Memory B cell (primary cell): ENCODE measurements at regions not wholly inside any gene's neighbourhood (a gene's known extent, or its start where the extent isn't known, plus 50 kb on each side); places are given as distances from the start of the nearest gene placed in this dataset.

Source experiments
- ATAC-seq: fragments of 150-1000 bp; cut with Tn5 transposase; 2 replicates; pipeline ENCODE4 v1.10.0; 2021; ENCODE audit warnings: low read depth, mild to moderate bottlenecking, moderate library complexity
- DNase-seq, 2 donors: peaks; one replicate each; pipeline ENCODE4 v3.0.0; 2022; ENCODE audit warnings: low spot score in 2 of 2
- H3K27ac Mint-ChIP-seq: one replicate; pipeline ENCODE4 v1.8.0; 2022; ENCODE audit warnings: mild to moderate bottlenecking, moderate library complexity, mixed read lengths
- H3K27me3 Mint-ChIP-seq: one replicate; pipeline ENCODE4 v1.8.0; 2022; ENCODE audit warnings: mixed read lengths
- H3K36me3 Mint-ChIP-seq: one replicate; pipeline ENCODE4 v1.8.0; 2022; ENCODE audit warnings: mild to moderate bottlenecking, mixed read lengths
- H3K4me1 Mint-ChIP-seq: one replicate; pipeline ENCODE4 v1.8.0; 2022; ENCODE audit warnings: mixed read lengths
- H3K4me3 Mint-ChIP-seq: one replicate; pipeline ENCODE4 v1.8.0; 2022; ENCODE audit warnings: mild to moderate bottlenecking, moderate library complexity, mixed read lengths
- H3K9me3 Mint-ChIP-seq: one replicate; pipeline ENCODE4 v1.8.0; 2022; ENCODE audit warnings: mixed read lengths

DNA sequence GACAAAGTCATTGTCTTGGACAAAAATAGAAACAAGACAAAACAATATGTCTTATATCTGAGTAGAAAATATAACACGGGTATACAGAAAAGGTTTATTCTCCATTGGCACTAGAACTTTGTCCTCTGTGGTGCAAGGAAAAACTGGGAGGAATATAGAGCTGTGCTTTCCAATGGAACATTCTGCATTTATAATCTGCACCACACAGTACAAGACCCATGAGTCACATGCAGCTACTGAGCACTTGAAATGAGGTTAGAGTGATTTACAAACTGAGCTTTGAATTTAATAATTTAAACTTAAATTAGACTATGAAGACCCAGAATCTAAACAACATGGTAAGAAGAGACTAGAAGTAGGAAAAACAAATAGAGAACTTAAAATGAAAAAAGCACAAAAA is 86.1 kb downstream of the RAP2A start:
- Mint-ChIP-seq H3K27ac (no peak overlapping the region), H3K27me3 (peaks cover 6% of the 10 kb centered on the region), H3K4me1 (no peaks in the 10 kb centered on the region), H3K9me3 (peaks cover 2% of the 10 kb centered on the region), H3K4me3 (no peak overlapping the region), H3K36me3 (no peaks in the 10 kb centered on the region)
- DNase-seq (no peak), ATAC-seq (no peak)

DNA sequence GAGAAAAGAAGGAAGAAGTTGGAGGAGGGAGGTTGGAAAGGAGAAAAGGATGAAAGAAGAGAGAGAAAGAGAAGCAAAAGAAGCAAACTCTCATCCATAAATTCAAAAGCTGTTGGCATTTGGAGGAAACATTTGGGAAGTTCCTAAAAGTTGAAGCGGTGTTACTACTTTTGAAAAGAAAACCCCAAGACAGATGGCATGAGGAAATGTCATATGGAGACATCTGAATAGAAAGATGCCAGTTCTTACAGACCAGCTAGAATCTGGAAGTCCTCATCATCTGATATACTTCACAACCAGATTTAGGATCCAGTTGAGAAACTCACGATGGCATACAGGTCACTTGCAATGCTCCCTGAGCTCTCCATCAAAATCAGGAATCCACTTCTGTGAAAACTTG is 86.9 kb downstream of the RAP2A start:
- no peak overlapping the region for H3K4me3 Mint-ChIP-seq
- H3K36me3 Mint-ChIP-seq = no peaks in the 10 kb centered on the region
- H3K27me3 Mint-ChIP-seq = peaks cover 4% of the 10 kb centered on the region
- H3K27ac Mint-ChIP-seq = no peak overlapping the region
- peaks cover 2% of the 10 kb centered on the region for H3K9me3 Mint-ChIP-seq
- DNase-seq = no peak
- ATAC-seq = no peak
- no peaks in the 10 kb centered on the region for H3K4me1 Mint-ChIP-seq

DNA sequence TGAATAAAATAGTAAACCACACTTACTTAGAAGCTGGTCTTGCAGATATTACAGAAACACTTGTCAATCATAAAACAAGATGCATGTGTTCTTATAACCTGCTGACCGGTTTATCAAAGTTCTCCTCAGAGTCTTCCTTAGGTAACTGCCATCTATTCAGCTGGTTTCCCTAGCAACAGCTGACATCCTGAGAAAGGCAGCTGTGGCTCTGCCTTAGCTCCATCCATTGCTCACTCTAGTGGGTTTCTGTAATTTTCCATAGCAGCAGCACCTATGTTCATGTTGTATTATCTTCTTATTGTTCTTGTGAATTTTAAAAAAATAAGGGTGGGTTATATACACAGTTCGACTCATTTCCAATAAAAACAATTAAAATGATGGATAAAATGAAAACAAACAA is 87.8 kb downstream of the RAP2A start:
- no peak for DNase-seq
- Mint-ChIP-seq H3K27ac (no peak overlapping the region), H3K9me3 (peaks cover 2% of the 10 kb centered on the region), H3K4me1 (no peaks in the 10 kb centered on the region), H3K36me3 (no peaks in the 10 kb centered on the region), H3K27me3 (peaks cover 4% of the 10 kb centered on the region), H3K4me3 (no peak overlapping the region)
- no peak for ATAC-seq

DNA sequence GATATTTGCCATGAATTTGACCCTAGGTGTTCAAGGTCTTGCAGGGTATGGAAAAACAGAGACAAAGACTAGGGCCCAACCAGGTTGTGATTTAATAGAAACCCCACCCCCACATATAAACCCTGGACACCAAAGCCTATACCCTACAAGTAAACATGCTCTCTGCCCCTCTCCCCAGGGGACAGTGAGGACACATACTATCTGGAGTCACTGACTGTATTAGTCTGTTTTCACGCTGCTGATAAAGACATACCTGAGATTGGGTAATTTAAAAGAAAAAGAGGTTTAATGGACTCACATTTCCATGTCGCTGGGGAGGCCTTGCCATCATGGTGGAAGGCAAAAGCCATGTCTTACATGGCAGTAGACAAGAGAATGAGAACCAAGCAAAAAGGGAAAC is 88.3 kb downstream of the RAP2A start:
- H3K36me3 Mint-ChIP-seq = no peaks in the 10 kb centered on the region
- DNase-seq (no peak), ATAC-seq (no peak)
- peaks cover 2% of the 10 kb centered on the region for H3K9me3 Mint-ChIP-seq
- H3K27me3 Mint-ChIP-seq = peaks cover 4% of the 10 kb centered on the region
- H3K4me3 Mint-ChIP-seq = no peak overlapping the region
- H3K27ac Mint-ChIP-seq = no peak overlapping the region
- no peaks in the 10 kb centered on the region for H3K4me1 Mint-ChIP-seq

DNA sequence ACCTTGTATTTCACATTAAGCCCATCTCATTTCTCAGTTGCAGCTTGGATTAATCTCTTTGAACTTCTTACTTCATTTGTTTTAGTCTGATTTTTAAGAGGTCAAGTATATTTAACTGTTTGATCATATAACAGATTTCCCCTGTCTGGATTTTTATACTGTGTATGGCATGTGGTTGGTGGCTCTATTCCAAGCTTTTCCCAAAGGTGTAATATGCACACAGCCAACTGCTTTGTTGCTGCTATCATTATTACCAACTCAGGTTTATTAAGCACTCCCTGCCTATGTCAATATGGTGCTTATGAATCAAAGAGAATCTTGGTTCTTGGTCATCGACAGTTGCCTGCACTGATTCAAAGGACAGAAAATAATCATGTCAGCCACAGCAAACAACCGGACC is 92.6 kb downstream of the RAP2A start:
- Mint-ChIP-seq H3K36me3 (no peaks in the 10 kb centered on the region), H3K27ac (no peak overlapping the region), H3K4me3 (no peak overlapping the region), H3K27me3 (peaks cover 2% of the 10 kb centered on the region), H3K4me1 (no peaks in the 10 kb centered on the region), H3K9me3 (peaks cover 1% of the 10 kb centered on the region)
- ATAC-seq = no peak
- DNase-seq = no peak

DNA sequence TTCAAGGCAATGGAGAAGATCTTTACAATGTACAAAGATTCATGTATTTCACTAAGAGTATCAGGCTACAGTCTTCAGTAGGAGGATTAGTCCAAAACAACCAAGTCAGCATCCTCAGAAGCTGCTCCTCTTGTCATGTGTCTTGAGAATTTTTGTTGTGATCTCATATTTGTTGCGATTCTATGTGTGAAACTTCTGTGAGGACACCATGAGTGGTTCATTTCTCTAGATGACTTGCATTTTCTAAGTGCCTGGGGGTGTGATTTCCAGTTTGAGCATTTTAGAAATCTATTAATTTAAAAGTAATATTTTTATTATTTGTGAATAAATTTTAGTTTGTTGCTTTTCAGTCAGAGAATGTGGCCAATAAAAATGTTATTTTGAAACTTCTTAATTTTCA is 94.5 kb downstream of the RAP2A start:
- no peak for ATAC-seq
- peaks cover 2% of the 10 kb centered on the region for H3K27me3 Mint-ChIP-seq
- no peak overlapping the region for H3K4me3 Mint-ChIP-seq
- no peaks in the 10 kb centered on the region for H3K36me3 Mint-ChIP-seq
- peaks cover 1% of the 10 kb centered on the region for H3K9me3 Mint-ChIP-seq
- H3K27ac Mint-ChIP-seq = no peak overlapping the region
- no peak for DNase-seq
- no peaks in the 10 kb centered on the region for H3K4me1 Mint-ChIP-seq

DNA sequence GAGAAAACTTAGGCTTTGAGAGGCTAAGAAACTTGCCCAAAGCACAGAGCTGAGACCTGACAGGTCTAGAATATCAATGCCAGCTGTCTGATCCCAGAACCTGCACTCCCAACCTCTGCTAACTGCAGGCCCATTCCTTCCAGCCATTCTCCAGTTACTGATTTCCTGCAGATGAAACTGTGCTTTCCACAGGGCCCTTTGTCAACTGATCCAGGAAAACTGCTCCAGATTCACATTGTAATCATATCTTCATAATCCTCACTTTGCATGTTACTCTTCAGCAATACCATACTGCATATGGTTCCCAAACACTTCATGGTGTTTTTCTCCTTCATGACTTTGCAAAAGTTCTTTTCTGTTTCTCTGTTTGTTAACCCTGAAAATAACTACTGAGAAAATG is 100.6 kb downstream of the RAP2A start:
- Mint-ChIP-seq H3K36me3 (no peaks in the 10 kb centered on the region), H3K4me1 (no peaks in the 10 kb centered on the region), H3K9me3 (peaks cover 1% of the 10 kb centered on the region), H3K4me3 (no peak overlapping the region), H3K27me3 (peaks cover 2% of the 10 kb centered on the region), H3K27ac (no peak overlapping the region)
- ATAC-seq = no peak
- DNase-seq = no peak

DNA sequence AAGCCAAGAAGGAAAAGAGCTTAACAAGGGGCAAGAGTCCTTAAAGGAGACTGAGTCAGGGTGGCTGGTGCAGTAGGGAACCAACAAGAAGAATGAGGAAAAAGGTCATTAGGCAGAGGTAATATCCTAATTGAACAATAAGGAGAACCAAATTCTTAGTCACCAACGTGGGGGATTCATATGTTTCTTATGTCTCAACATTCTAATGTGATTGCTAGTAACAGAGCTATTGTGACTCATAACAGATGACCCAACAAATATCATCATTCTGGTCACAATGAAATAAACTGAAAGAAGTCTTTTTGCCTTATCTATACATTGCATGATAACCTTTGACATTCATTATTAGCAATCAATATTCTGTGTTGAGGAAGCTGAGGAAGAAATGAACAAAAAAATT is 101.6 kb downstream of the RAP2A start:
- Mint-ChIP-seq H3K4me1 (no peaks in the 10 kb centered on the region), H3K27ac (no peak overlapping the region), H3K27me3 (peaks cover 2% of the 10 kb centered on the region), H3K9me3 (peaks cover 1% of the 10 kb centered on the region), H3K4me3 (no peak overlapping the region), H3K36me3 (no peaks in the 10 kb centered on the region)
- ATAC-seq (no peak), DNase-seq (no peak)

DNA sequence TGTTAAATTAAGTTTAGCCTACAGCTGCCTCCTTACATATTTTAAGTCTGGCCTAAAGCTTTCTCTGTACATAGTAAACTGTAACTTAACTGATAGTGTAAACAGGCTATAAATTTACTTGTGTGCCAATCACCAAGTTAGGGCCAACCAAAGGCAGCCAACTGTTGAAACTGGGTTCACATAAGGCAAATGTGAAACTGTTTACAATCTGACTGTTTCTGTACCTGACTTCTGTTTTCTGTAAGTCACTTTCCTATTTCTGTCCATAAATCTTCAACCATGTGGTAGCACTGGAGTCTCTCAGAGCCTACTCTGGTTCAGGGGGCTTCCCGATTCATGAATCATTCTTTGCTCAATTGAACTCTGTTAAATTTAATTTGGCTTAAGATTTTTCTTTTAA is 103.1 kb downstream of the RAP2A start:
- no peak for ATAC-seq
- Mint-ChIP-seq H3K4me3 (no peak overlapping the region), H3K27ac (no peak overlapping the region), H3K36me3 (no peaks in the 10 kb centered on the region), H3K27me3 (peaks cover 1% of the 10 kb centered on the region), H3K4me1 (no peaks in the 10 kb centered on the region), H3K9me3 (no peaks in the 10 kb centered on the region)
- DNase-seq = no peak

DNA sequence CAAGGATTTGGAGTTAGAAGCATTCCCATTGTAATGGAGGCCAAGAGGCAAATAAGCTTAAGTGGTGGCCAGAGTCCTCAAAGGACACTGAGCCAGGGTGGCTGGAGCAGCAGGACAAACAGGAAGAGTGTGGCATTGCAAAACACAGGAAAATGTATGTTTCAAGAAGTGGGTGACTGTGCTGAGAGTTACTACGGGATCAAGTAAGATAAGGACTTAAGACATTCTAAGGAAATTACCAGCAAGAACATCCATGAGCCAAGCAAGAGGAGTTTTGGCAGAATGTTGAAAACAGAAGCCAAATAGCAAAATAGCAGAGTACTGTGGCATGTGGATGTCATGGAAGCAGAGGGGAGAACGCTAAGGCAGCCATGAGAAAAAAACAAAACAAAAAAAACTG is 104.2 kb downstream of the RAP2A start:
- ATAC-seq = no peak
- Mint-ChIP-seq H3K4me3 (no peak overlapping the region), H3K27ac (no peak overlapping the region), H3K4me1 (no peaks in the 10 kb centered on the region), H3K27me3 (peaks cover 2% of the 10 kb centered on the region), H3K36me3 (no peaks in the 10 kb centered on the region), H3K9me3 (no peaks in the 10 kb centered on the region)
- DNase-seq = no peak

DNA sequence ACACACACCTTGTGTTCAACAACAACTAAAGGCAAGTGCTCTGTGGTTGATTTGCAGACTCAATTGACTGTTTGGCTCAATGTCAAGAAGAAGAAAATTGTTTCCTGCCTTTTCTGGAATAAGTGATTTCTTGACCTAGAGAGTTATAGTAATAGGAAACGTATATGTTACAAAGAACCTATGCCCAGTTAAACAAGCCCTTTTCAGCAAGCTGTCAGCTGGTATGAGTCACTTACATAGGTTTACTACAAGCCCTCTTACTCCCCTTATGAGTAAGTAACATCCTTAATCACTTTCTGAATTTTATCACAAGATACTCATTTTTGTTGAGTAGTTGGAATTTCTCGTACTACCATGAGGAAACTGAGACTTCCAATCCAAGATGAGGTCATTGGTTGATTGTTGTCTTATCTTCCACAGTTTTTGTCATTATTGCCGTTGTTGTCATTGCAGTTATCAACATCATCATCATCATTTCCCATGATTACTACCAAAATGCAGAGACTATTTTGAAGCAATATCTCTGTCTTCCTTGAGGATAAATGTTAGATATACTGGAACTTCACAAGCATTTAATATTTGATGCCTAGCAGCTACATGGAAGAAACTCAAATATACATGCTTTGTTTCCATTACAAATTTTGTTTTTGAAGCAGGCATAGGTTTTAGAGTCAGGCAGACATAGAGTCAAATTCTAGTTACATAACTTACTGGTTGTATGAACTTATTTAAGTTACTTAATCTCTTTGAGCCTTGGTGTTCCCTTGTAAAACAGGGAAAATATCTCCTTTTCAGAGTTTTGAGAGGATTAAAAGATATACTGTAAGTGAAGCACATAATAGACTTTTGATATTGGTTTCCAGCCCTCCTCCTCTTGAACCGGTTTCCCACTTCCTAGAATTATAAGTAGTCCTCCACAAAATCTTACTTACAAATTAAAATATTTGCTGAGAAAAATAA is 106.0 kb downstream of the RAP2A start:
- no peaks in the 10 kb centered on the region for H3K9me3 Mint-ChIP-seq
- no peaks in the 10 kb centered on the region for H3K4me1 Mint-ChIP-seq
- DNase-seq (no peak), ATAC-seq (no peak)
- no peaks in the 10 kb centered on the region for H3K36me3 Mint-ChIP-seq
- no peak overlapping the region for H3K27ac Mint-ChIP-seq
- peaks cover 6% of the 10 kb centered on the region for H3K27me3 Mint-ChIP-seq
- no peak overlapping the region for H3K4me3 Mint-ChIP-seq

DNA sequence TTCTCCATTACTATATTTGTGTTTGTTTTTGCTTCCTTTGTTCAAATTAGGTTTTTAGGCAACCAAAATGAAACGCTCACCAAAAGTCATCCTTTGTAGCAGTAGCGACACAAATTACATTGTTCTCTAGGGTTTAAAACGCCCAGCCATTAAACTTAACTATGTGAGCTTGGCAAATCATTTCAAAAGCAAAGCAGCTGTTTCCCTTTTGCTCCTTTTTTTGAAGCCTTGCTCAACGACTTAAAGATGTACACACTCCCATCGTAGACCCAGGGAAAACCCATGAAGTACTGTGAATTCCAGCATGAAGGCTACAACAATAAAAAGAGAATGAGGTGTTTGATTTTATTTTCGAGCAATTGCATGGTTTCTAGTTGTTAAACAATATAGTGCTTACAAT is 106.7 kb downstream of the RAP2A start:
- Mint-ChIP-seq H3K27ac (no peak overlapping the region), H3K36me3 (no peaks in the 10 kb centered on the region), H3K9me3 (no peaks in the 10 kb centered on the region), H3K27me3 (peaks cover 6% of the 10 kb centered on the region), H3K4me1 (no peaks in the 10 kb centered on the region), H3K4me3 (no peak overlapping the region)
- no peak for ATAC-seq
- DNase-seq = no peak

DNA sequence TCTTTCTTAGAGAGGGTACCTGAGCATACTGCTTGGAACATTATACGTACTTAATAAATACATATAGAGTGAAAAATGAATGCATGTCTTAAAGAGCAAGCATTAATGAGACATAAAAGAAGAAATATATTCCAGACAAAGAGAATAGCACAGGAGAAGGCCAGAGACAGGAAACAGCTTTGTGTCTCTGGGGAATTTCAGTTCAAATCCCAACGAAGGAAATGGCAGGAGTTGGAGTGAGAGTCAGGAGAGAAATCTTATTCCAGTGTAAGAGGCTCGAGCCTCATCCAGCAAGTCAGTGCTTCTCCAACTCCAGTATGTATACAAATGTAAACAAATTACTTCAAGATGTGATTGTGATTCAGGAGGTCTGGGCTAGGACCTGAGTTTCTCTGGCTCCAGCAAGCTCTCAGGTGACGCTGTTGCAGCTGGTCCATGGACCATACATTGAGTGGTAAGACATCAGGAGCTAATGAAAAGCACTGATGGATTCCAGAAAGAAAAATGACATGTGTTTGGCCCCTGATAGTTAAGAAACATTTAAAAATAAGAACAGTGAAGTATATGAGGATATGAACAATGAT is 108.2 kb downstream of the RAP2A start:
- Mint-ChIP-seq H3K4me1 (no peaks in the 10 kb centered on the region), H3K27me3 (peaks cover 6% of the 10 kb centered on the region), H3K36me3 (no peaks in the 10 kb centered on the region), H3K27ac (no peak overlapping the region), H3K9me3 (no peaks in the 10 kb centered on the region), H3K4me3 (no peak overlapping the region)
- ATAC-seq (no peak), DNase-seq (no peak)

DNA sequence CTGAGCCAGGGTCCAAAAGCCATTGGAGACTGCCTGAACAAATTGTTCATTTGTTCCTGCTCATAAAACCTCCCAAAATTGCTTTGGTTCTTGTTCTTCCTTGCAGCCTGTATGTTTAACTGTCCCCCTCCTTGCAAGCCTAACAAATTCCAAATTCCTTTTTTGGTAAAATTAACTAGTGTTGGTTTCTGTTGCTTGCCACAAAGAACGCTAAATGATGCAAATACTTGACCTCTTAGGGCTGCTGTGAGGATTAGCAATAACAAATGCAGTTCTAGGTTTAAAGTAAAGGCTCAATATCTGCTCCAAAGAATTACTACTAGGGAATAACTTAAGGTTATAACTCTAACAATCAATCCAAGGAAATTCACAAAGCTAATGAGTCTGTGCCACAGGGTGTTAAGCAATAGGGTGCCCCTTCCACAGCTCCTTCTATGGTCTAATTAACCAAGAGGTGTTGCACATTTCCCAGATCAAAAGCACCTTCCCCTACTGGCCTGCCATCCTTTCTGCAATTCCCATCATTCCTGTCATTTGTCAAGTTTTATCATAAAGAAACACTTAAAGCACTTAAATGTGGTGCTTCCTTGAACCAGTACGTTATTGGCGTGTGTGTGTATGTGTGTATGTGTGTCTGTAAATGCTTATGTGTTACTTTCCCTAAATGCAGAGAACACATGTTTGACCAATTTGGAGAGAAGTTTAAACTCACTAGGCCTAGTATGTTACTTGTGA is 110.2 kb downstream of the RAP2A start:
- Mint-ChIP-seq H3K36me3 (no peaks in the 10 kb centered on the region), H3K4me3 (no peak overlapping the region), H3K4me1 (peaks cover 2% of the 10 kb centered on the region), H3K27ac (no peak overlapping the region), H3K9me3 (no peaks in the 10 kb centered on the region), H3K27me3 (peaks cover 6% of the 10 kb centered on the region)
- no peak for ATAC-seq
- DNase-seq = no peak
